ENCODE measurements at regions not wholly inside any gene's neighbourhood (a gene's known extent, or its start where the extent isn't known, plus 50 kb on each side); places are given as distances from the start of the nearest gene placed in this dataset.

DNA sequence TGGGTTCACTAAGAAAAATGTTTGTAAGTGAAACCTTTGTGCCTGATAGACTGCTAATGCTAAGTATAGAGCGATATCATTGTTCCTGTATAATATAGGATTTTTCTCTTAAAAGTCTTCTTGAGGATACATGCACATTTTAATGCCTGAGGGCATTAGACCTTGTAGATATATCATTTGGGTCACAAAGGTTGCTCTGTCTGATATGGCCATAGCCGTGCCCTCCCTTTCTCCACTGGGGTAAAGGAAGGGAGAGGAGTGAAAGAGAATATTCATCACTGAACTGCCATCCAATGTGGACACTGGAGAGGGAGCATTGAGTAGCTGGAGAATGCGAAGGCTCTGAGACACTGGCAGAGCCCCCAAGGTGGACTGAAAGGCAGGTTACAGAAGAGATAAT, 442.2 kb upstream of the SPTLC3 start:
- TF ChIP-seq CTCF (conservative IDR thresholded peaks at IDR 0.05 in 1 of 2, IDR thresholded peaks at IDR 0.05 in 1 of 2; ENCODE audit: low read depth in 1 of 2, low read length in 2 of 2) = no peak
- no peak for TF ChIP-seq EZH2 (IDR thresholded peaks at IDR 0.05; ENCODE audit: low read length, missing control alignments)
